ENCODE measurements at regions not wholly inside any gene's neighbourhood (a gene's known extent, or its start where the extent isn't known, plus 50 kb on each side); places are given as distances from the start of the nearest gene placed in this dataset.

DNA sequence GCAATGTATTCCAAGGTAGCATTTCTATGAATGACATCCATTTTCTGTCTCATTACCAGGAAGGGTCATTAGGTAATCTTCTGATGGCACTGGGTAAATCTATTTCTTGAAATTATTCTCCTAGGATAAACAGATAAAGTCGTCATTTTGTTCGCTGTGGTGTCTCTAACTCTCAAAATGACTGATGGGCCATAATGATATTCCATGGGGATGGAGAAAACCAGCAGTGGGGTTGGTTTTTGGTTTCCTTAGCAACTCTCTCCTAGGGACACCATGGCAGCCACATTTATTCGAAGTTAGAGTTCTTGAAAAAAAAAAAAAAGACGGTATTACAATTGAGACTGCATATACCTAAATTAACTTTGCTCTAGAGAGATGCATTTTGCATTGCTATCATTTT is 231.3 kb upstream of the SLCO3A1 start (continued):
- TF ChIP-seq, protein P1, sequence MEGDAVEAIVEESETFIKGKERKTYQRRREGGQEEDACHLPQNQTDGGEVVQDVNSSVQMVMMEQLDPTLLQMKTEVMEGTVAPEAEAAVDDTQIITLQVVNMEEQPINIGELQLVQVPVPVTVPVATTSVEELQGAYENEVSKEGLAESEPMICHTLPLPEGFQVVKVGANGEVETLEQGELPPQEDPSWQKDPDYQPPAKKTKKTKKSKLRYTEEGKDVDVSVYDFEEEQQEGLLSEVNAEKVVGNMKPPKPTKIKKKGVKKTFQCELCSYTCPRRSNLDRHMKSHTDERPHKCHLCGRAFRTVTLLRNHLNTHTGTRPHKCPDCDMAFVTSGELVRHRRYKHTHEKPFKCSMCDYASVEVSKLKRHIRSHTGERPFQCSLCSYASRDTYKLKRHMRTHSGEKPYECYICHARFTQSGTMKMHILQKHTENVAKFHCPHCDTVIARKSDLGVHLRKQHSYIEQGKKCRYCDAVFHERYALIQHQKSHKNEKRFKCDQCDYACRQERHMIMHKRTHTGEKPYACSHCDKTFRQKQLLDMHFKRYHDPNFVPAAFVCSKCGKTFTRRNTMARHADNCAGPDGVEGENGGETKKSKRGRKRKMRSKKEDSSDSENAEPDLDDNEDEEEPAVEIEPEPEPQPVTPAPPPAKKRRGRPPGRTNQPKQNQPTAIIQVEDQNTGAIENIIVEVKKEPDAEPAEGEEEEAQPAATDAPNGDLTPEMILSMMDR (conservative IDR thresholded peaks at IDR 0.05; ENCODE audit: low read depth in 2 of 2): no peak
- TF ChIP-seq, protein P2, sequence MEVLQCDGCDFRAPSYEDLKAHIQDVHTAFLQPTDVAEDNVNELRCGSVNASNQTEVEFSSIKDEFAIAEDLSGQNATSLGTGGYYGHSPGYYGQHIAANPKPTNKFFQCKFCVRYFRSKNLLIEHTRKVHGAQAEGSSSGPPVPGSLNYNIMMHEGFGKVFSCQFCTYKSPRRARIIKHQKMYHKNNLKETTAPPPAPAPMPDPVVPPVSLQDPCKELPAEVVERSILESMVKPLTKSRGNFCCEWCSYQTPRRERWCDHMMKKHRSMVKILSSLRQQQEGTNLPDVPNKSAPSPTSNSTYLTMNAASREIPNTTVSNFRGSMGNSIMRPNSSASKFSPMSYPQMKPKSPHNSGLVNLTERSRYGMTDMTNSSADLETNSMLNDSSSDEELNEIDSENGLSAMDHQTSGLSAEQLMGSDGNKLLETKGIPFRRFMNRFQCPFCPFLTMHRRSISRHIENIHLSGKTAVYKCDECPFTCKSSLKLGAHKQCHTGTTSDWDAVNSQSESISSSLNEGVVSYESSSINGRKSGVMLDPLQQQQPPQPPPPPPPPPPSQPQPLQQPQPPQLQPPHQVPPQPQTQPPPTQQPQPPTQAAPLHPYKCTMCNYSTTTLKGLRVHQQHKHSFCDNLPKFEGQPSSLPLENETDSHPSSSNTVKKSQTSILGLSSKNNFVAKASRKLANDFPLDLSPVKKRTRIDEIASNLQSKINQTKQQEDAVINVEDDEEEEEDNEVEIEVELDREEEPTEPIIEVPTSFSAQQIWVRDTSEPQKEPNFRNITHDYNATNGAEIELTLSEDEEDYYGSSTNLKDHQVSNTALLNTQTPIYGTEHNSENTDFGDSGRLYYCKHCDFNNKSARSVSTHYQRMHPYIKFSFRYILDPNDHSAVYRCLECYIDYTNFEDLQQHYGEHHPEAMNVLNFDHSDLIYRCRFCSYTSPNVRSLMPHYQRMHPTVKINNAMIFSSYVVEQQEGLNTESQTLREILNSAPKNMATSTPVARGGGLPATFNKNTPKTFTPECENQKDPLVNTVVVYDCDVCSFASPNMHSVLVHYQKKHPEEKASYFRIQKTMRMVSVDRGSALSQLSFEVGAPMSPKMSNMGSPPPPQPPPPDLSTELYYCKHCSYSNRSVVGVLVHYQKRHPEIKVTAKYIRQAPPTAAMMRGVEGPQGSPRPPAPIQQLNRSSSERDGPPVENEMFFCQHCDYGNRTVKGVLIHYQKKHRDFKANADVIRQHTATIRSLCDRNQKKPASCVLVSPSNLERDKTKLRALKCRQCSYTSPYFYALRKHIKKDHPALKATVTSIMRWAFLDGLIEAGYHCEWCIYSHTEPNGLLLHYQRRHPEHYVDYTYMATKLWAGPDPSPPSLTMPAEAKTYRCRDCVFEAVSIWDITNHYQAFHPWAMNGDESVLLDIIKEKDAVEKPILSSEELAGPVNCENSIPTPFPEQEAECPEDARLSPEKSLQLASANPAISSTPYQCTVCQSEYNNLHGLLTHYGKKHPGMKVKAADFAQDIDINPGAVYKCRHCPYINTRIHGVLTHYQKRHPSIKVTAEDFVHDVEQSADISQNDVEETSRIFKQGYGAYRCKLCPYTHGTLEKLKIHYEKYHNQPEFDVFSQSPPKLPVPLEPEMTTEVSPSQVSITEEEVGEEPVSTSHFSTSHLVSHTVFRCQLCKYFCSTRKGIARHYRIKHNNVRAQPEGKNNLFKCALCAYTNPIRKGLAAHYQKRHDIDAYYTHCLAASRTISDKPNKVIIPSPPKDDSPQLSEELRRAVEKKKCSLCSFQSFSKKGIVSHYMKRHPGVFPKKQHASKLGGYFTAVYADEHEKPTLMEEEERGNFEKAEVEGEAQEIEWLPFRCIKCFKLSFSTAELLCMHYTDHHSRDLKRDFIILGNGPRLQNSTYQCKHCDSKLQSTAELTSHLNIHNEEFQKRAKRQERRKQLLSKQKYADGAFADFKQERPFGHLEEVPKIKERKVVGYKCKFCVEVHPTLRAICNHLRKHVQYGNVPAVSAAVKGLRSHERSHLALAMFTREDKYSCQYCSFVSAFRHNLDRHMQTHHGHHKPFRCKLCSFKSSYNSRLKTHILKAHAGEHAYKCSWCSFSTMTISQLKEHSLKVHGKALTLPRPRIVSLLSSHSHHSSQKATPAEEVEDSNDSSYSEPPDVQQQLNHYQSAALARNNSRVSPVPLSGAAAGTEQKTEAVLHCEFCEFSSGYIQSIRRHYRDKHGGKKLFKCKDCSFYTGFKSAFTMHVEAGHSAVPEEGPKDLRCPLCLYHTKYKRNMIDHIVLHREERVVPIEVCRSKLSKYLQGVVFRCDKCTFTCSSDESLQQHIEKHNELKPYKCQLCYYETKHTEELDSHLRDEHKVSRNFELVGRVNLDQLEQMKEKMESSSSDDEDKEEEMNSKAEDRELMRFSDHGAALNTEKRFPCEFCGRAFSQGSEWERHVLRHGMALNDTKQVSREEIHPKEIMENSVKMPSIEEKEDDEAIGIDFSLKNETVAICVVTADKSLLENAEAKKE (CRISPR knock-in tag; IDR thresholded peaks at IDR 0.05): no peak
- TF ChIP-seq STAT1 (IDR thresholded peaks at IDR 0.05; ENCODE audit: unreplicated experiment): no peak
- no peak for TF ChIP-seq CREB1 (CRISPR knock-in tag; IDR thresholded peaks at IDR 0.05; ENCODE audit: low read depth)
- no peak for TF ChIP-seq EZH2phosphoT487 (IDR thresholded peaks at IDR 0.05; ENCODE audit: unreplicated experiment)
- TF ChIP-seq NANOG (IDR thresholded peaks at IDR 0.05; ENCODE audit: borderline replicate concordance): no peak

DNA sequence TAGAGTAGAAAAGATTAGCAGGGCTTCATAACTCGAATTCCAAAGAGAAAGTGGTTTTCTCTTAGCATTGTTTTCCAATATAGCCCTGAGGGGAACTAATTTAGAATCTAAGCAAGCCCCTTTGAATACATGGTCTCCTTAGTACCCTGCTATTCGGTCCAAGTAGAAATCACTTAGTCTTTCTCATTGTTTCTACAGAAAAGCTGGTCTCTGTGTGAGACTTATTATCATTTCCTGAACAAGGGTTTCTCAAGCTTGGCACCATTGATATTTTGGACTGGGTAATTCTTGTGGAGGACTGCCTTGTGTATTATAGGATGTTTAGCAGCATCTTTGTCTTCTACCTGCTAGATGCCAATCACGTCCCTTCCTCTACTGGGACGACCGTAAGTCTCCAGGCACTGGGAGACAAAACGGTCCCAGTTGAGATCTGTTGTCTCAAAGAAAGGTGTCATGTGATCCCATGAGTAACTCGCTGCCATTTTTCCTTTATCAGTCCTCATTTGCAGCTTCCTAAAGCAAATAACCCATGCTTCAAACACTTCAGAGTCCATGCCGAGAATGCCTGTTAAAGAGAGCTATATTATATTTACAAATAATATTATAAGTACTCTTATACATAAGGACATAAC is 230.7 kb upstream of the SLCO3A1 start:
- H3K27ac Mint-ChIP-seq: no peak overlapping the region
- Histone ChIP-seq H3K79me2 (replicated peaks; ENCODE audit: insufficient read depth) (no peaks in the 10 kb centered on the region), H3K27ac (ENCODE audit: low read depth) (no peak overlapping the region), H3K4me1 (ENCODE audit: insufficient read depth) (peaks cover 10% of the 10 kb centered on the region; the same call in 1 of the 2 replicates), H3K36me3 (ENCODE audit: insufficient read depth) (no peaks in the 10 kb centered on the region), H3K4me3 (no peak overlapping the region), H4K20me1 (replicated peaks; ENCODE audit: insufficient read depth) (no peaks in the 10 kb centered on the region), H3K4me2 (no peak overlapping the region), H3F3A (replicated peaks; ENCODE audit: low read depth) (no peaks in the 10 kb centered on the region), H2AFZ (peak overlapping the region; percentile 63; the same call in 1 of the 2 replicates), H3K27me3 (ENCODE audit: insufficient read depth) (no peaks in the 10 kb centered on the region), H3K9me2 (ENCODE audit: insufficient read depth) (peaks cover 4% of the 10 kb centered on the region; the same call in 1 of the 2 replicates)
- no peaks in the 10 kb centered on the region for H3K36me3 Mint-ChIP-seq (ENCODE audit: low read depth)
- H3K4me1 Mint-ChIP-seq: peaks cover 6% of the 10 kb centered on the region; the same call in 2 of the 3 replicates
- DNase-seq (ENCODE audit: low spot score) (no peak), ATAC-seq (no peak)
- peaks cover 1% of the 10 kb centered on the region for H3K27me3 Mint-ChIP-seq (ENCODE audit: insufficient read depth, low read depth, poor library complexity)
- H3K9me3 Mint-ChIP-seq: no peaks in the 10 kb centered on the region; the same call in 2 of the 3 replicates
- H3K4me3 Mint-ChIP-seq: no peak overlapping the region
- TF ChIP-seq JUNB (IDR thresholded peaks at IDR 0.05; ENCODE audit: unreplicated experiment) (no peak), EZH2 (IDR thresholded peaks at IDR 0.05; ENCODE audit: low read depth, unreplicated experiment) (no peak), ZNF331 (CRISPR knock-in tag; IDR thresholded peaks at IDR 0.05; ENCODE audit: low read depth) (no peak)
- TF ChIP-seq, protein P1 (conservative IDR thresholded peaks at IDR 0.05; ENCODE audit: low read depth in 2 of 2): no peak
- TF ChIP-seq, protein P3, sequence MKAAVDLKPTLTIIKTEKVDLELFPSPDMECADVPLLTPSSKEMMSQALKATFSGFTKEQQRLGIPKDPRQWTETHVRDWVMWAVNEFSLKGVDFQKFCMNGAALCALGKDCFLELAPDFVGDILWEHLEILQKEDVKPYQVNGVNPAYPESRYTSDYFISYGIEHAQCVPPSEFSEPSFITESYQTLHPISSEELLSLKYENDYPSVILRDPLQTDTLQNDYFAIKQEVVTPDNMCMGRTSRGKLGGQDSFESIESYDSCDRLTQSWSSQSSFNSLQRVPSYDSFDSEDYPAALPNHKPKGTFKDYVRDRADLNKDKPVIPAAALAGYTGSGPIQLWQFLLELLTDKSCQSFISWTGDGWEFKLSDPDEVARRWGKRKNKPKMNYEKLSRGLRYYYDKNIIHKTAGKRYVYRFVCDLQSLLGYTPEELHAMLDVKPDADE (IDR thresholded peaks at IDR 0.05): no peak
